ENCODE measurements at regions not wholly inside any gene's neighbourhood (a gene's known extent, or its start where the extent isn't known, plus 50 kb on each side); places are given as distances from the start of the nearest gene placed in this dataset.
"Not testable (repeated sequence)": the region's sequence is repeated elsewhere in the genome, so short reads cannot be mapped to it uniquely, and the experiment has no call there.

DNA sequence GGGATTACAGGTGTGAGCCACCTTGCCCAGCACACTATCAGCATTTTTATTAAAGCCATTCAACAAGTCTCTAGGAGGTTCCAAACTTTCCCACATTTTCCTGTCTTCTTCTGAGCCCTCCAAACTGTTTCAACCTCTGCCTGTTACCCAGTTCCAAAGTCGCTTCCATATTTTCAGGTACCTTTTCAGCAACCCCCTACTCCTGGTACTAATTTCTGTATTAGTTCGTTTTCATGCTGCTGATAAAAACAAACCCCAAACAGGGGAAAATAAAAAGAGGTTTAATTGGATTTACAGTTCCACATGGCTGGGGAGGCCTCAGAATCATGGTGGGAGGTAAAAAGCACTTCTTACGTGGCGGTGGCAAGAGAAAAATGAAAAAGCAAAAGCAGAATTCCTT, 81.2 kb upstream of the GRIP1 start:
- TF ChIP-seq, protein P1, sequence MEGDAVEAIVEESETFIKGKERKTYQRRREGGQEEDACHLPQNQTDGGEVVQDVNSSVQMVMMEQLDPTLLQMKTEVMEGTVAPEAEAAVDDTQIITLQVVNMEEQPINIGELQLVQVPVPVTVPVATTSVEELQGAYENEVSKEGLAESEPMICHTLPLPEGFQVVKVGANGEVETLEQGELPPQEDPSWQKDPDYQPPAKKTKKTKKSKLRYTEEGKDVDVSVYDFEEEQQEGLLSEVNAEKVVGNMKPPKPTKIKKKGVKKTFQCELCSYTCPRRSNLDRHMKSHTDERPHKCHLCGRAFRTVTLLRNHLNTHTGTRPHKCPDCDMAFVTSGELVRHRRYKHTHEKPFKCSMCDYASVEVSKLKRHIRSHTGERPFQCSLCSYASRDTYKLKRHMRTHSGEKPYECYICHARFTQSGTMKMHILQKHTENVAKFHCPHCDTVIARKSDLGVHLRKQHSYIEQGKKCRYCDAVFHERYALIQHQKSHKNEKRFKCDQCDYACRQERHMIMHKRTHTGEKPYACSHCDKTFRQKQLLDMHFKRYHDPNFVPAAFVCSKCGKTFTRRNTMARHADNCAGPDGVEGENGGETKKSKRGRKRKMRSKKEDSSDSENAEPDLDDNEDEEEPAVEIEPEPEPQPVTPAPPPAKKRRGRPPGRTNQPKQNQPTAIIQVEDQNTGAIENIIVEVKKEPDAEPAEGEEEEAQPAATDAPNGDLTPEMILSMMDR (IDR thresholded peaks at IDR 0.05): not testable (repeated sequence)
- not testable (repeated sequence) for TF ChIP-seq POLR2A (IDR thresholded peaks at IDR 0.05)

All from tibial nerve (tissue), 3 donors.